ENCODE measurements at regions not wholly inside any gene's neighbourhood (a gene's known extent, or its start where the extent isn't known, plus 50 kb on each side); places are given as distances from the start of the nearest gene placed in this dataset.

- TF ChIP-seq CTCF (IDR thresholded peaks at IDR 0.05; ENCODE audit: insufficient read depth, missing control alignments), result no peak
- FAIRE-seq, result no peak
- no peak for DNase-seq (ENCODE audit: insufficient read length, low spot score)
These were observed 217.1 kb upstream of the KIRREL3 start for GRCh38 chr11:127217452-127218274.

DNA sequence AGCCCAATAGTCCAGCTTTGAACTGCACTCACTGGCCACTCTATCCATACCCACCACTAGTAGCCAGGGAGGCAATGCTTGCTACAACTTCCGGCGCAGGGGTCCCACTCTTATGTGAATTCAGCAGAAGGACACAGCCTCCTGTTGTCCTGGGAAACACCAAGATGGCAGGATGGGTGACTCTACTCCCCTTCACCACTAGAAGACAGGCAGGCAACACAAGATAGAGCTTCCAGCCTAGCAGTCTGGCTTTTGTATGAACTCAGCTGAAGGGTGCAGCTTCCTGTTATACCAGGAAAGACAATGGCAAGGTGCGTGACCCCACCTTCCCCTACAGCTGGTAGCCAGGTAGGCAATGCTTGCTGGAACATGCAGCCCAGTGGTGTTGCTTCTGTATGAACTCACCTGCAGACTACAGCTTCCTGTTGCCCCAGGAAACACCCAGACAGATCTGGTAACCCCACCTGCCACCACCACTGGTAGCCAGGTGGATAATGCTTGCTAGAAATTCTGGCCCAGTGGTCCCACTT is 205.2 kb upstream of the KIRREL3 start:
- no peak for FAIRE-seq
- DNase-seq (ENCODE audit: insufficient read length, low spot score), result no peak
- TF ChIP-seq CTCF (IDR thresholded peaks at IDR 0.05; ENCODE audit: insufficient read depth, missing control alignments), result no peak

- DNase-seq (ENCODE audit: insufficient read length, low spot score) (no peak), FAIRE-seq (no peak)
- no peak for TF ChIP-seq CTCF (IDR thresholded peaks at IDR 0.05; ENCODE audit: insufficient read depth, missing control alignments)
These were observed 202.9 kb upstream of the KIRREL3 start for GRCh38 chr11:127203490-127203889.

GRCh38 chr11:127202105-127202504 is 201.5 kb upstream of the KIRREL3 start:
- DNase-seq (ENCODE audit: insufficient read length, low spot score) (no peak), FAIRE-seq (no peak)
- TF ChIP-seq CTCF (IDR thresholded peaks at IDR 0.05; ENCODE audit: insufficient read depth, missing control alignments), result no peak

GRCh38 chr11:127199306-127199801 is 198.8 kb upstream of the KIRREL3 start:
- DNase-seq (ENCODE audit: insufficient read length, low spot score) (no peak), FAIRE-seq (no peak)
- no peak for TF ChIP-seq CTCF (IDR thresholded peaks at IDR 0.05; ENCODE audit: insufficient read depth, missing control alignments)

GRCh38 chr11:127195501-127196120 is 195.0 kb upstream of the KIRREL3 start:
- TF ChIP-seq CTCF (IDR thresholded peaks at IDR 0.05; ENCODE audit: insufficient read depth, missing control alignments), result no peak
- FAIRE-seq, result no peak

More at GRCh38 chr11:127195501-127196120, 195.0 kb upstream of the KIRREL3 start:
- no peak for DNase-seq (ENCODE audit: insufficient read length, low spot score)
